K562 (cell line): ENCODE measurements at regions not wholly inside any gene's neighbourhood (a gene's known extent, or its start where the extent isn't known, plus 50 kb on each side); places are given as distances from the start of the nearest gene placed in this dataset.

Experiments
- ATAC-seq: fragments of 200-7000 bp; cut with Tn5 transposase; 3 replicates; pipeline ENCODE4 v1.9.1; 2020; ENCODE audit warnings: moderate library complexity
- BruUV-seq: library from RNA; stranded (reverse); fragments of 400-500 nt; replicated peaks from 2 replicates; lab custom pipeline; 2021; lab: Mats Ljungman, UMichigan
- CTCF ChIA-PET: fragments of 300-600 bp; formaldehyde crosslinking; extraction: SDS; loops from one replicate; lab custom pipeline; 2021; ENCODE audit warnings: low intra/inter-chr PET ratio; lab: Yijun Ruan, JAX
- POLR2A ChIA-PET: fragments of 300-600, 350-650 bp; sonication (Branson Sonifier 250); formaldehyde crosslinking; extraction: SDS; loops from one replicate; lab custom pipeline; 2021; ENCODE audit warnings: antibody characterized with exemption, inconsistent platforms; lab: Yijun Ruan, JAX
- DNase-seq, 4 experiments: peaks; one replicate each; pipeline versions ENCODE4 v3.0.0 to v3.0.0-alpha.2; 2011 to 2018; ENCODE audit warnings: low spot score in 3 of 4, mixed read lengths in 3 of 4; ENCODE audit errors: extremely low read depth in 1 of 4
- FAIRE-seq: peaks from 2 replicates; lab custom pipeline; 2011; peaks lifted over from hg19 to GRCh38; lab: Jason Lieb, UNC
- H2AFZ ChIP-seq: 2 replicates; pipeline ENCODE4 v1.6.0; 2011; ENCODE audit warnings: low read depth, low read length, control low read depth, inconsistent platforms
- H3K27ac ChIP-seq: fragments of 200-600 bp; 3 replicates; pipeline ENCODE4 v1.8.0; 2011; ENCODE audit warnings: low read depth, mild to moderate bottlenecking, control low read depth, inconsistent platforms, low read length, moderate library complexity, mixed read lengths; ENCODE audit errors: extremely low read depth
- H3K27me3 ChIP-seq, 2 experiments: fragments of 300-600 bp in 1 of 2; 2 replicates in 1 of 2; 3 replicates in 1 of 2; pipeline versions ENCODE4 v1.6.0 to v1.8.0; 2011; ENCODE audit warnings: inconsistent platforms in 2 of 2, low read length in 2 of 2, mild to moderate bottlenecking in 1 of 2, mixed read lengths in 1 of 2, moderate library complexity in 1 of 2; ENCODE audit not compliant: control insufficient read depth in 2 of 2, insufficient read depth in 2 of 2
- H3K36me3 ChIP-seq: fragments of 300-600 bp; 3 replicates; pipeline ENCODE4 v1.8.0; 2011; ENCODE audit warnings: mild to moderate bottlenecking, low read length, inconsistent platforms; ENCODE audit not compliant: control insufficient read depth, insufficient read depth
- H3K4me1 ChIP-seq, 2 experiments: fragments of 200-600 bp in 1 of 2; replicated peaks in 1 of 2; 2 replicates in 1 of 2; 3 replicates in 1 of 2; pipeline versions ENCODE4 v1.5.1 to v1.8.0; 2011; ENCODE audit warnings: inconsistent platforms in 2 of 2, low read length in 2 of 2, mild to moderate bottlenecking in 1 of 2, mixed read lengths in 1 of 2, moderate library complexity in 1 of 2; ENCODE audit not compliant: control insufficient read depth in 2 of 2, insufficient read depth in 2 of 2
- H3K4me2 ChIP-seq: 2 replicates; pipeline ENCODE4 v1.6.1; 2011; ENCODE audit warnings: low read length, control low read depth, inconsistent platforms, mixed read lengths; ENCODE audit not compliant: insufficient read depth
- H3K4me3 ChIP-seq: fragments of 200-600 bp; sonication (generic), shearing (Covaris generic); 2 replicates; pipeline ENCODE4 v1.5.1; 2016; ENCODE audit warnings: control low read depth, inconsistent platforms
- H3K79me2 ChIP-seq: fragments of 200-600 bp; 3 replicates; pipeline ENCODE4 v1.8.0; 2011; ENCODE audit warnings: low read length, inconsistent platforms; ENCODE audit not compliant: control insufficient read depth, insufficient read depth
- H3K9ac ChIP-seq, 2 experiments: 2 replicates each; pipeline versions ENCODE4 v1.6.0 to v1.6.1; 2011; ENCODE audit warnings: low read depth in 2 of 2, low read length in 2 of 2, control low read depth in 1 of 2, inconsistent platforms in 1 of 2, mild to moderate bottlenecking in 1 of 2, mixed read lengths in 1 of 2; ENCODE audit not compliant: insufficient read depth in 1 of 2
- H3K9me1 ChIP-seq: one replicate; pipeline ENCODE4 v1.6.0; 2011; ENCODE audit warnings: inconsistent platforms, mild to moderate bottlenecking, low read length, moderate library complexity; ENCODE audit not compliant: control insufficient read depth, insufficient read depth
- H3K9me3 ChIP-seq: replicated peaks from 2 replicates; pipeline ENCODE4 v1.5.1; 2011; ENCODE audit warnings: low read depth, low read length, inconsistent platforms; ENCODE audit not compliant: control insufficient read depth, insufficient read depth
- H4K20me1 ChIP-seq: replicated peaks from 2 replicates; pipeline ENCODE4 v1.6.1; 2011; ENCODE audit warnings: low read length, inconsistent platforms, mixed read lengths; ENCODE audit not compliant: control insufficient read depth, insufficient read depth
- ARID2 ChIP-seq: fragments of 450-650 bp; IDR thresholded peaks from 2 replicates; pipeline ENCODE4 v1.6.1; 2017; ENCODE audit warnings: antibody characterized with exemption, mild to moderate bottlenecking
- CSDE1 ChIP-seq, 2 experiments: fragments of 450-650 bp; IDR thresholded peaks; 2 replicates each; pipeline ENCODE4 v1.6.1; 2016; ENCODE audit warnings: mild to moderate bottlenecking in 1 of 2
- CXXC5 ChIP-seq: fragments of 250-450 bp; sonication (Bioruptor Pico); IDR thresholded peaks from 2 replicates; pipeline ENCODE4 v1.8.0; 2022; ENCODE audit warnings: inconsistent platforms, mild to moderate bottlenecking, moderate library complexity
- ELK3 ChIP-seq: fragments of 450-650 bp; formaldehyde crosslinking; IDR thresholded peaks from 2 replicates; pipeline ENCODE4 v1.4.0; 2020; ENCODE audit warnings: mild to moderate bottlenecking
- MAFK ChIP-seq: IDR thresholded peaks from 2 replicates; pipeline ENCODE4 v1.6.1; 2011; ENCODE audit warnings: low read length, improper control_type of control experiment
- SP2 ChIP-seq: IDR thresholded peaks from 2 replicates; pipeline ENCODE4 v1.6.1; 2011; ENCODE audit warnings: mild to moderate bottlenecking, low read depth, low read length, moderate library complexity; ENCODE audit not compliant: poor library complexity, severe bottlenecking; ENCODE audit errors: extremely low read depth
- ZC3H4 ChIP-seq: sonication (generic); formaldehyde crosslinking; IDR thresholded peaks from 2 replicates; pipeline ENCODE4 v1.9.0; 2021; ENCODE audit warnings: missing genetic modification reagents, borderline replicate concordance
- ZNF134 ChIP-seq: fragments of 250-450 bp; sonication (Bioruptor Pico); conservative IDR thresholded peaks from 2 replicates; pipeline ENCODE4 v1.4.0; 2020
- WGBS: fragments of 100-300 bp; shearing (Covaris generic); methylation state at CpG from one replicate; pipeline ENCODE4 v1.1.6; 2016; ENCODE audit warnings: low coverage, mixed read lengths; ENCODE audit not compliant: insufficient coverage; ENCODE audit errors: missing lambda C conversion rate; 5-methylcytosine and 5-hydroxymethylcytosine counted together
- in situ Hi-C: fragments of 300-500 bp; cut with MboI; formaldehyde crosslinking; loops from 4 replicates; pipeline ENCODE4 v1.15.0; 2018; ENCODE audit warnings: inconsistent platforms, mixed read lengths
- intact Hi-C: fragments of 100-400 bp; cut with micrococcal nuclease; formaldehyde crosslinking; loops from 2 replicates; pipeline ENCODE4 v1.14.2; 2022

GRCh38 chr2:67633212-67633856 is 236.2 kb downstream of the ETAA1 start:
- no peaks in the 10 kb centered on the region for H3K9me1 ChIP-seq
- no peak for TF ChIP-seq ARID2
- TF ChIP-seq CSDE1 (IDR thresholded peaks at IDR 0.05), result no peak
- no peak for TF ChIP-seq ELK3
- TF ChIP-seq MAFK, result no peak
- TF ChIP-seq ZNF134, result no peak
- ChIA-PET POLR2A (no interaction called here), CTCF (no interaction called here)
- no peak overlapping the region for H3K4me3 ChIP-seq
- H2AFZ ChIP-seq, result no peak overlapping the region
- no peak overlapping the region for H3K9ac ChIP-seq
- 0% methylated on average over 3 of the region's 3 CpGs for WGBS
- no peak overlapping the region for H3K27ac ChIP-seq
- H3K36me3 ChIP-seq, result no peaks in the 10 kb centered on the region
- 0 out of 2 replicates have a peak, but pooled peaks cover 2% of the 10 kb centered on the region for H4K20me1 ChIP-seq
- no peak overlapping the region for H3K4me2 ChIP-seq
- H3K4me1 ChIP-seq, result no peaks in the 10 kb centered on the region
- no peak for FAIRE-seq
- ATAC-seq, result no peak
- H3K79me2 ChIP-seq, result no peaks in the 10 kb centered on the region
- in situ Hi-C loops (no loop called here), intact Hi-C loops (no loop called here)
- no TSS peak for BruUV-seq
- H3K27me3 ChIP-seq, result no peaks in the 10 kb centered on the region
- DNase-seq, result no peak
- H3K9me3 ChIP-seq, result no peaks in the 10 kb centered on the region

- H3K9ac ChIP-seq, result no peak overlapping the region
- ChIA-PET POLR2A (interaction anchor here (0.5 to 0.6 kb wide), 2 partner anchors 457 to 818 kb away, joined by 3 to 5 read pairs; no protein-coding TSS in a partner anchor), CTCF (no interaction called here)
- H3K9me3 ChIP-seq, result no peaks in the 10 kb centered on the region
- no peak overlapping the region for H2AFZ ChIP-seq
- in situ Hi-C loops (no loop called here), intact Hi-C loops (no loop called here)
- no TSS peak for BruUV-seq
- no peak for TF ChIP-seq CXXC5
- no peak for TF ChIP-seq ZC3H4 (CRISPR knock-in tag)
- TF ChIP-seq SP2, result no peak
- DNase-seq (no peak), ATAC-seq (no peak), FAIRE-seq (no peak)
- no peaks in the 10 kb centered on the region for H3K27me3 ChIP-seq
- H3K9me1 ChIP-seq, result no peaks in the 10 kb centered on the region
- no peak overlapping the region for H3K4me3 ChIP-seq
- H4K20me1 ChIP-seq, result 0 out of 2 replicates have a peak, but pooled peaks cover 2% of the 10 kb centered on the region
- WGBS, result 2% methylated on average over 3 of the region's 3 CpGs
- H3K4me1 ChIP-seq, result no peaks in the 10 kb centered on the region
- no peaks in the 10 kb centered on the region for H3K36me3 ChIP-seq
- no peak overlapping the region for H3K27ac ChIP-seq
- H3K4me2 ChIP-seq, result no peak overlapping the region
- no peaks in the 10 kb centered on the region for H3K79me2 ChIP-seq
Observed at GRCh38 chr2:67638146-67638545, 241.0 kb downstream of the ETAA1 start.
